Hepatocyte (in vitro differentiated cells): ENCODE measurements at regions not wholly inside any gene's neighbourhood (a gene's known extent, or its start where the extent isn't known, plus 50 kb on each side); places are given as distances from the start of the nearest gene placed in this dataset.

ENCODE experiments used
- CTCF ChIP-seq: fragments of 200-600 bp; sonication (generic); IDR thresholded peaks from 2 replicates; pipeline ENCODE4 v1.5.1; 2016; ENCODE audit warnings: antibody characterized with exemption, mild to moderate bottlenecking; ENCODE audit not compliant: poor library complexity
- EZH2 ChIP-seq: fragments of 200-600 bp; sonication (generic); IDR thresholded peaks from 2 replicates; pipeline ENCODE4 v1.6.1; 2016; ENCODE audit warnings: antibody characterized with exemption, mild to moderate bottlenecking, borderline replicate concordance
- EZH2phosphoT487 ChIP-seq: fragments of 200-600 bp; sonication (generic); IDR thresholded peaks from one replicate; pipeline ENCODE4 v1.6.1; 2018; ENCODE audit warnings: antibody characterized with exemption, mild to moderate bottlenecking, low read depth, moderate library complexity; ENCODE audit not compliant: unreplicated experiment, severe bottlenecking

GRCh38 chr2:147714582-147714981 is 130.2 kb upstream of the ACVR2A start:
- TF ChIP-seq CTCF, result no peak
- no peak for TF ChIP-seq EZH2
- no peak for TF ChIP-seq EZH2phosphoT487
